GM23338 (cell line): ENCODE measurements at regions not wholly inside any gene's neighbourhood (a gene's known extent, or its start where the extent isn't known, plus 50 kb on each side); places are given as distances from the start of the nearest gene placed in this dataset.

Experiments
- ATAC-seq: fragments of 200-7000 bp; cut with Tn5 transposase; 3 replicates; pipeline ENCODE4 v1.9.1; 2020
- DNase-seq: peaks from one replicate; pipeline ENCODE4 v3.0.0-alpha.2; 2015; ENCODE audit warnings: low spot score
- H2AFZ ChIP-seq: fragments of 200-600 bp; sonication (generic); 2 replicates; pipeline ENCODE4 v1.8.0; 2016; ENCODE audit warnings: antibody characterized with exemption, mild to moderate bottlenecking, moderate library complexity
- H3F3A ChIP-seq: fragments of 200-600 bp; sonication (generic); replicated peaks from 2 replicates; pipeline ENCODE4 v1.8.0; 2017; ENCODE audit warnings: antibody characterized with exemption, mixed run types, low read depth
- H3K27ac ChIP-seq: fragments of 200-600 bp; sonication (generic); 2 replicates; pipeline ENCODE4 v1.6.1; 2016; ENCODE audit warnings: low read depth
- H3K27me3 ChIP-seq: fragments of 200-600 bp; sonication (generic); 2 replicates; pipeline ENCODE4 v1.8.0; 2016; ENCODE audit warnings: mild to moderate bottlenecking, mixed run types, moderate library complexity; ENCODE audit not compliant: insufficient read depth
- H3K36me3 ChIP-seq: fragments of 200-600 bp; sonication (generic); 2 replicates; pipeline ENCODE4 v1.8.0; 2016; ENCODE audit warnings: mild to moderate bottlenecking; ENCODE audit not compliant: insufficient read depth
- H3K4me1 ChIP-seq: fragments of 200-600 bp; sonication (generic); 2 replicates; pipeline ENCODE4 v1.8.0; 2016; ENCODE audit warnings: mild to moderate bottlenecking, moderate library complexity; ENCODE audit not compliant: insufficient read depth
- H3K4me2 ChIP-seq: fragments of 200-600 bp; sonication (generic); 2 replicates; pipeline ENCODE4 v1.7.1; 2017; ENCODE audit warnings: mixed run types
- H3K4me3 ChIP-seq: fragments of 200-600 bp; sonication (generic); 2 replicates; pipeline ENCODE4 v1.6.1; 2016; ENCODE audit warnings: mixed run types
- H3K79me2 ChIP-seq: fragments of 200-600 bp; sonication (generic); replicated peaks from 2 replicates; pipeline ENCODE4 v1.8.0; 2017; ENCODE audit warnings: mild to moderate bottlenecking; ENCODE audit not compliant: insufficient read depth
- H3K9me2 ChIP-seq: fragments of 200-600 bp; sonication (generic); 2 replicates; pipeline ENCODE4 v1.8.0; 2017; ENCODE audit not compliant: insufficient read depth
- H4K20me1 ChIP-seq: fragments of 200-600 bp; sonication (generic); replicated peaks from 2 replicates; pipeline ENCODE4 v1.8.0; 2017; ENCODE audit warnings: mild to moderate bottlenecking; ENCODE audit not compliant: insufficient read depth
- H3K27ac Mint-ChIP-seq: 2 replicates; pipeline ENCODE4 v1.8.0; 2020; ENCODE audit warnings: inconsistent platforms, mild to moderate bottlenecking, moderate library complexity, mixed read lengths
- H3K27me3 Mint-ChIP-seq: 3 replicates; pipeline ENCODE4 v1.8.0; 2022; ENCODE audit warnings: low read depth, mild to moderate bottlenecking, moderate library complexity, mixed read lengths, inconsistent platforms; ENCODE audit not compliant: insufficient read depth, poor library complexity
- H3K36me3 Mint-ChIP-seq: 3 replicates; pipeline ENCODE4 v1.8.0; 2021; ENCODE audit warnings: low read depth, mild to moderate bottlenecking, inconsistent platforms, moderate library complexity, mixed read lengths
- H3K4me1 Mint-ChIP-seq: 3 replicates; pipeline ENCODE4 v1.8.0; 2020; ENCODE audit warnings: mild to moderate bottlenecking, inconsistent platforms, mixed read lengths
- H3K4me3 Mint-ChIP-seq: 3 replicates; pipeline ENCODE4 v1.8.0; 2021; ENCODE audit warnings: moderate library complexity, mild to moderate bottlenecking, inconsistent platforms, mixed read lengths
- H3K9me3 Mint-ChIP-seq: 3 replicates; pipeline ENCODE4 v1.8.0; 2020; ENCODE audit warnings: moderate library complexity, mild to moderate bottlenecking, inconsistent platforms, mixed read lengths
- CREB1 ChIP-seq: fragments of 250-450 bp; sonication (Bioruptor Pico); IDR thresholded peaks from 2 replicates; pipeline ENCODE4 v1.5.0; 2020; ENCODE audit warnings: low read depth, mild to moderate bottlenecking, moderate library complexity
- POLR2AphosphoS5 ChIP-seq: IDR thresholded peaks from 2 replicates; pipeline ENCODE4 v1.6.1; 2016; ENCODE audit warnings: antibody characterized with exemption, low read depth
- ZNF331 ChIP-seq: fragments of 250-450 bp; sonication (Bioruptor Pico); IDR thresholded peaks from 2 replicates; pipeline ENCODE4 v1.5.0; 2020; ENCODE audit warnings: low read depth, mild to moderate bottlenecking, moderate library complexity
- TF ChIP-seq, protein P1 (sequence below): fragments of 250-450 bp; sonication (Bioruptor Pico); IDR thresholded peaks from 2 replicates; pipeline ENCODE4 v1.5.0; 2020; ENCODE audit warnings: mild to moderate bottlenecking, moderate library complexity
- TF ChIP-seq, protein P2 (sequence below): IDR thresholded peaks from one replicate; pipeline ENCODE4 v1.6.1; 2018; ENCODE audit warnings: antibody characterized with exemption; ENCODE audit not compliant: unreplicated experiment
- TF ChIP-seq, protein P3 (sequence below): IDR thresholded peaks from 2 replicates; pipeline ENCODE4 v1.6.1; 2016; ENCODE audit warnings: antibody characterized with exemption

DNA sequence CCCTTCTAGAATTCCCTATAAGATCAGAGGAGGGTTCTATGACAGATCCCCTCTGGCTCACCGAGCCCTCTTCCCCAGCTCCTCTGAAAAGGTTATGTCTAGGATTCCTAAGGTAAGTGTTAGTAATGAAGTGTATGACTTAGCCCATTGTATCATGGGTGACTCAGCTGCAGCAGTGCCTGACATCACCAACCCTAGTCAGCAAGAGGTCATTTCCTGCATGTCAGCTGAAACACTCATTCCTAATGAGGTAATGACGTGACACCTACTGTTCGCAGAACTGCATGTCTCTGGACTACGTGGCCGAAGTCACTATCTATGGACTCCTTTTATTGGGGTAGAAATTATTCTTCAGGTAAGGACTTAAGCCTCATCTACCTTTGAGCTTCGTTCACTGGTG, 196.1 kb upstream of the MYT1L start (continued):
- TF ChIP-seq, protein P1, sequence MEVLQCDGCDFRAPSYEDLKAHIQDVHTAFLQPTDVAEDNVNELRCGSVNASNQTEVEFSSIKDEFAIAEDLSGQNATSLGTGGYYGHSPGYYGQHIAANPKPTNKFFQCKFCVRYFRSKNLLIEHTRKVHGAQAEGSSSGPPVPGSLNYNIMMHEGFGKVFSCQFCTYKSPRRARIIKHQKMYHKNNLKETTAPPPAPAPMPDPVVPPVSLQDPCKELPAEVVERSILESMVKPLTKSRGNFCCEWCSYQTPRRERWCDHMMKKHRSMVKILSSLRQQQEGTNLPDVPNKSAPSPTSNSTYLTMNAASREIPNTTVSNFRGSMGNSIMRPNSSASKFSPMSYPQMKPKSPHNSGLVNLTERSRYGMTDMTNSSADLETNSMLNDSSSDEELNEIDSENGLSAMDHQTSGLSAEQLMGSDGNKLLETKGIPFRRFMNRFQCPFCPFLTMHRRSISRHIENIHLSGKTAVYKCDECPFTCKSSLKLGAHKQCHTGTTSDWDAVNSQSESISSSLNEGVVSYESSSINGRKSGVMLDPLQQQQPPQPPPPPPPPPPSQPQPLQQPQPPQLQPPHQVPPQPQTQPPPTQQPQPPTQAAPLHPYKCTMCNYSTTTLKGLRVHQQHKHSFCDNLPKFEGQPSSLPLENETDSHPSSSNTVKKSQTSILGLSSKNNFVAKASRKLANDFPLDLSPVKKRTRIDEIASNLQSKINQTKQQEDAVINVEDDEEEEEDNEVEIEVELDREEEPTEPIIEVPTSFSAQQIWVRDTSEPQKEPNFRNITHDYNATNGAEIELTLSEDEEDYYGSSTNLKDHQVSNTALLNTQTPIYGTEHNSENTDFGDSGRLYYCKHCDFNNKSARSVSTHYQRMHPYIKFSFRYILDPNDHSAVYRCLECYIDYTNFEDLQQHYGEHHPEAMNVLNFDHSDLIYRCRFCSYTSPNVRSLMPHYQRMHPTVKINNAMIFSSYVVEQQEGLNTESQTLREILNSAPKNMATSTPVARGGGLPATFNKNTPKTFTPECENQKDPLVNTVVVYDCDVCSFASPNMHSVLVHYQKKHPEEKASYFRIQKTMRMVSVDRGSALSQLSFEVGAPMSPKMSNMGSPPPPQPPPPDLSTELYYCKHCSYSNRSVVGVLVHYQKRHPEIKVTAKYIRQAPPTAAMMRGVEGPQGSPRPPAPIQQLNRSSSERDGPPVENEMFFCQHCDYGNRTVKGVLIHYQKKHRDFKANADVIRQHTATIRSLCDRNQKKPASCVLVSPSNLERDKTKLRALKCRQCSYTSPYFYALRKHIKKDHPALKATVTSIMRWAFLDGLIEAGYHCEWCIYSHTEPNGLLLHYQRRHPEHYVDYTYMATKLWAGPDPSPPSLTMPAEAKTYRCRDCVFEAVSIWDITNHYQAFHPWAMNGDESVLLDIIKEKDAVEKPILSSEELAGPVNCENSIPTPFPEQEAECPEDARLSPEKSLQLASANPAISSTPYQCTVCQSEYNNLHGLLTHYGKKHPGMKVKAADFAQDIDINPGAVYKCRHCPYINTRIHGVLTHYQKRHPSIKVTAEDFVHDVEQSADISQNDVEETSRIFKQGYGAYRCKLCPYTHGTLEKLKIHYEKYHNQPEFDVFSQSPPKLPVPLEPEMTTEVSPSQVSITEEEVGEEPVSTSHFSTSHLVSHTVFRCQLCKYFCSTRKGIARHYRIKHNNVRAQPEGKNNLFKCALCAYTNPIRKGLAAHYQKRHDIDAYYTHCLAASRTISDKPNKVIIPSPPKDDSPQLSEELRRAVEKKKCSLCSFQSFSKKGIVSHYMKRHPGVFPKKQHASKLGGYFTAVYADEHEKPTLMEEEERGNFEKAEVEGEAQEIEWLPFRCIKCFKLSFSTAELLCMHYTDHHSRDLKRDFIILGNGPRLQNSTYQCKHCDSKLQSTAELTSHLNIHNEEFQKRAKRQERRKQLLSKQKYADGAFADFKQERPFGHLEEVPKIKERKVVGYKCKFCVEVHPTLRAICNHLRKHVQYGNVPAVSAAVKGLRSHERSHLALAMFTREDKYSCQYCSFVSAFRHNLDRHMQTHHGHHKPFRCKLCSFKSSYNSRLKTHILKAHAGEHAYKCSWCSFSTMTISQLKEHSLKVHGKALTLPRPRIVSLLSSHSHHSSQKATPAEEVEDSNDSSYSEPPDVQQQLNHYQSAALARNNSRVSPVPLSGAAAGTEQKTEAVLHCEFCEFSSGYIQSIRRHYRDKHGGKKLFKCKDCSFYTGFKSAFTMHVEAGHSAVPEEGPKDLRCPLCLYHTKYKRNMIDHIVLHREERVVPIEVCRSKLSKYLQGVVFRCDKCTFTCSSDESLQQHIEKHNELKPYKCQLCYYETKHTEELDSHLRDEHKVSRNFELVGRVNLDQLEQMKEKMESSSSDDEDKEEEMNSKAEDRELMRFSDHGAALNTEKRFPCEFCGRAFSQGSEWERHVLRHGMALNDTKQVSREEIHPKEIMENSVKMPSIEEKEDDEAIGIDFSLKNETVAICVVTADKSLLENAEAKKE = no peak

DNA sequence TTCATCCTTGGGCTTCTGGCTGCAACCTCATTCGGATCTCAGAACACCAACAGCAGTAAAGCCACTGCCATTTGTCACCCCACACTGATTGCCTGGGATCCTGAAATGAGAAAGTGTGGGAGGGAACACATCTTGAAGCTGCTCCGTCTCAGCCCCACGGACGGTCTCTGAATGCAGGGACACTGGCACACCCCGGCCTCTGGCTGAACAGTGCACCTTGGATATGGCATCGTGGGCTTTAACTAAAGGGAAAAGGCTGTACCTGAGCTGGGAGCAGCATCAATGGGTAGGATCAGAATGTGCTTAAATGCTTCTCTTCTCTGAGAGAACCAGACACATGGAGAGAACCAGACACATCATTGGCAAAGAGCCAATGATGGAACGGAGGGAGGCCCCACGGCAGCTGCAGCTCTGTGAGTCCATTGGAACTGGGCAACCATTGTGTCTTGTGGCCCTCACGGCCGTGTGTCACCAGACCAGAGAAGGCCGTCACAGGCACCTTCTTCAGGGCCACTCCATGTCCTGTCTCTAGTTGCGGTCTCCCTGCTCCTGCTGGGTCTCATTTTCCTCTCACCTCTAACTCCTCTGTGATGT, 193.4 kb upstream of the MYT1L start:
- no peak for ATAC-seq
- Mint-ChIP-seq H3K4me1 (peaks cover 2% of the 10 kb centered on the region; the same call in 1 of the 3 replicates), H3K27me3 (peaks cover 8% of the 10 kb centered on the region), H3K27ac (no peak overlapping the region), H3K9me3 (no peaks in the 10 kb centered on the region), H3K4me3 (no peak overlapping the region), H3K36me3 (no peaks in the 10 kb centered on the region)
- Histone ChIP-seq H3K27ac (no peak overlapping the region), H4K20me1 (no peaks in the 10 kb centered on the region), H3K79me2 (no peaks in the 10 kb centered on the region), H3K9me2 (peaks cover 7% of the 10 kb centered on the region; the same call in 1 of the 2 replicates), H3K4me3 (no peak overlapping the region), H3K4me2 (no peak overlapping the region), H3F3A (no peaks in the 10 kb centered on the region), H3K36me3 (no peaks in the 10 kb centered on the region), H2AFZ (no peak overlapping the region), H3K27me3 (no peaks in the 10 kb centered on the region), H3K4me1 (no peaks in the 10 kb centered on the region)
- no peak for DNase-seq
- TF ChIP-seq CREB1 (CRISPR knock-in tag) (no peak), POLR2AphosphoS5 (no peak), ZNF331 (CRISPR knock-in tag) (no peak)
- TF ChIP-seq, protein P2, sequence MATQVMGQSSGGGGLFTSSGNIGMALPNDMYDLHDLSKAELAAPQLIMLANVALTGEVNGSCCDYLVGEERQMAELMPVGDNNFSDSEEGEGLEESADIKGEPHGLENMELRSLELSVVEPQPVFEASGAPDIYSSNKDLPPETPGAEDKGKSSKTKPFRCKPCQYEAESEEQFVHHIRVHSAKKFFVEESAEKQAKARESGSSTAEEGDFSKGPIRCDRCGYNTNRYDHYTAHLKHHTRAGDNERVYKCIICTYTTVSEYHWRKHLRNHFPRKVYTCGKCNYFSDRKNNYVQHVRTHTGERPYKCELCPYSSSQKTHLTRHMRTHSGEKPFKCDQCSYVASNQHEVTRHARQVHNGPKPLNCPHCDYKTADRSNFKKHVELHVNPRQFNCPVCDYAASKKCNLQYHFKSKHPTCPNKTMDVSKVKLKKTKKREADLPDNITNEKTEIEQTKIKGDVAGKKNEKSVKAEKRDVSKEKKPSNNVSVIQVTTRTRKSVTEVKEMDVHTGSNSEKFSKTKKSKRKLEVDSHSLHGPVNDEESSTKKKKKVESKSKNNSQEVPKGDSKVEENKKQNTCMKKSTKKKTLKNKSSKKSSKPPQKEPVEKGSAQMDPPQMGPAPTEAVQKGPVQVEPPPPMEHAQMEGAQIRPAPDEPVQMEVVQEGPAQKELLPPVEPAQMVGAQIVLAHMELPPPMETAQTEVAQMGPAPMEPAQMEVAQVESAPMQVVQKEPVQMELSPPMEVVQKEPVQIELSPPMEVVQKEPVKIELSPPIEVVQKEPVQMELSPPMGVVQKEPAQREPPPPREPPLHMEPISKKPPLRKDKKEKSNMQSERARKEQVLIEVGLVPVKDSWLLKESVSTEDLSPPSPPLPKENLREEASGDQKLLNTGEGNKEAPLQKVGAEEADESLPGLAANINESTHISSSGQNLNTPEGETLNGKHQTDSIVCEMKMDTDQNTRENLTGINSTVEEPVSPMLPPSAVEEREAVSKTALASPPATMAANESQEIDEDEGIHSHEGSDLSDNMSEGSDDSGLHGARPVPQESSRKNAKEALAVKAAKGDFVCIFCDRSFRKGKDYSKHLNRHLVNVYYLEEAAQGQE = no peak
- TF ChIP-seq, protein P3, sequence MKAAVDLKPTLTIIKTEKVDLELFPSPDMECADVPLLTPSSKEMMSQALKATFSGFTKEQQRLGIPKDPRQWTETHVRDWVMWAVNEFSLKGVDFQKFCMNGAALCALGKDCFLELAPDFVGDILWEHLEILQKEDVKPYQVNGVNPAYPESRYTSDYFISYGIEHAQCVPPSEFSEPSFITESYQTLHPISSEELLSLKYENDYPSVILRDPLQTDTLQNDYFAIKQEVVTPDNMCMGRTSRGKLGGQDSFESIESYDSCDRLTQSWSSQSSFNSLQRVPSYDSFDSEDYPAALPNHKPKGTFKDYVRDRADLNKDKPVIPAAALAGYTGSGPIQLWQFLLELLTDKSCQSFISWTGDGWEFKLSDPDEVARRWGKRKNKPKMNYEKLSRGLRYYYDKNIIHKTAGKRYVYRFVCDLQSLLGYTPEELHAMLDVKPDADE = no peak
